ENCODE measurements at regions not wholly inside any gene's neighbourhood (a gene's known extent, or its start where the extent isn't known, plus 50 kb on each side); places are given as distances from the start of the nearest gene placed in this dataset.

DNA sequence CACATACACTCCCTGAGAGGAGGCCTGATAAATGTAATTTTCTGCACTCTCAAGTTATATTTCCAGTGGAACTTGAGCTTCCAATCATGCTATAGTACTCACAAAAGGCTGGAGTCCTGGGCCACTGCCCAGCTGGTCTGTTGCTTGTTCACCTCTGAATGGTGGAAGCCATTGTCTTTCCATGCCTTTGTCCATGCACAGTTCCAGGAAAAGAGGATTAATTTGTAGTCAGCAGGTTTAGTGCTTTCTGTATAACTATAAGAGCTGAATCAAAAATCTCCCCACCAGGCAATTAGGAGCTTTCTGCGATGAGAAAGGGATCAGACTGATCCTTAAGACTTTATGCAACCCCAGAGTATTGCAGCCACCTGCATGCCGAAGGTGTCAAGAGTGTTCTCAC, 195.4 kb upstream of the PGRMC2 start:
- CTCF ChIA-PET, result no interaction called here
- no peak overlapping the region for H3K4me3 ChIP-seq (ENCODE audit: low read depth, low read length)
- POLR2A ChIA-PET, result no interaction called here
- H3K36me3 ChIP-seq (ENCODE audit: control insufficient read depth in 2 of 2, insufficient read depth in 1 of 2, low read length in 2 of 2), result no peaks in the 10 kb centered on the region
- H3K9me3 ChIP-seq (ENCODE audit: control insufficient read depth, insufficient read depth, low read depth, low read length), result no peaks in the 10 kb centered on the region
- no peak overlapping the region for H3K27ac ChIP-seq (ENCODE audit: extremely low read depth, low read depth, low read length)
- no peaks in the 10 kb centered on the region for H3K4me1 ChIP-seq (ENCODE audit: control insufficient read depth, insufficient read depth, low read length)
- TF ChIP-seq, protein P1, sequence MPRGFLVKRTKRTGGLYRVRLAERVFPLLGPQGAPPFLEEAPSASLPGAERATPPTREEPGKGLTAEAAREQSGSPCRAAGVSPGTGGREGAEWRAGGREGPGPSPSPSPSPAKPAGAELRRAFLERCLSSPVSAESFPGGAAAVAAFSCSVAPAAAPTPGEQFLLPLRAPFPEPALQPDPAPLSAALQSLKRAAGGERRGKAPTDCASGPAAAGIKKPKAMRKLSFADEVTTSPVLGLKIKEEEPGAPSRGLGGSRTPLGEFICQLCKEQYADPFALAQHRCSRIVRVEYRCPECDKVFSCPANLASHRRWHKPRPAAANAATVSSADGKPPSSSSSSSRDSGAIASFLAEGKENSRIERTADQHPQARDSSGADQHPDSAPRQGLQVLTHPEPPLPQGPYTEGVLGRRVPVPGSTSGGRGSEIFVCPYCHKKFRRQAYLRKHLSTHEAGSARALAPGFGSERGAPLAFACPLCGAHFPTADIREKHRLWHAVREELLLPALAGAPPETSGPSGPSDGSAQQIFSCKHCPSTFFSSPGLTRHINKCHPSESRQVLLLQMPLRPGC (tag by site-specific recombination; IDR thresholded peaks at IDR 0.05), result no peak
- TF ChIP-seq, protein P2, sequence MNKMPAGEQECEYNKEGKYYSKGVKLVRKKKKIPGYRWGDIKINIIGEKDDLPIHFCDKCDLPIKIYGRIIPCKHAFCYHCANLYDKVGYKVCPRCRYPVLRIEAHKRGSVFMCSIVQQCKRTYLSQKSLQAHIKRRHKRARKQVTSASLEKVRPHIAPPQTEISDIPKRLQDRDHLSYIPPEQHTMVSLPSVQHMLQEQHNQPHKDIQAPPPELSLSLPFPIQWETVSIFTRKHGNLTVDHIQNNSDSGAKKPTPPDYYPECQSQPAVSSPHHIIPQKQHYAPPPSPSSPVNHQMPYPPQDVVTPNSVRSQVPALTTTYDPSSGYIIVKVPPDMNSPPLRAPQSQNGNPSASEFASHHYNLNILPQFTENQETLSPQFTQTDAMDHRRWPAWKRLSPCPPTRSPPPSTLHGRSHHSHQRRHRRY (tag by site-specific recombination; IDR thresholded peaks at IDR 0.05), result no peak
- TF ChIP-seq KLF9 (tag by site-specific recombination; IDR thresholded peaks at IDR 0.05; ENCODE audit: low read depth) (no peak), ZNF146 (tag by site-specific recombination; IDR thresholded peaks at IDR 0.05) (no peak), ZNF155 (tag by site-specific recombination; IDR thresholded peaks at IDR 0.05) (no peak), ZNF670 (tag by site-specific recombination; IDR thresholded peaks at IDR 0.05; ENCODE audit: low read depth) (no peak)
- TF ChIP-seq, protein P3, sequence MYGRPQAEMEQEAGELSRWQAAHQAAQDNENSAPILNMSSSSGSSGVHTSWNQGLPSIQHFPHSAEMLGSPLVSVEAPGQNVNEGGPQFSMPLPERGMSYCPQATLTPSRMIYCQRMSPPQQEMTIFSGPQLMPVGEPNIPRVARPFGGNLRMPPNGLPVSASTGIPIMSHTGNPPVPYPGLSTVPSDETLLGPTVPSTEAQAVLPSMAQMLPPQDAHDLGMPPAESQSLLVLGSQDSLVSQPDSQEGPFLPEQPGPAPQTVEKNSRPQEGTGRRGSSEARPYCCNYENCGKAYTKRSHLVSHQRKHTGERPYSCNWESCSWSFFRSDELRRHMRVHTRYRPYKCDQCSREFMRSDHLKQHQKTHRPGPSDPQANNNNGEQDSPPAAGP (tag by site-specific recombination; IDR thresholded peaks at IDR 0.05), result no peak

DNA sequence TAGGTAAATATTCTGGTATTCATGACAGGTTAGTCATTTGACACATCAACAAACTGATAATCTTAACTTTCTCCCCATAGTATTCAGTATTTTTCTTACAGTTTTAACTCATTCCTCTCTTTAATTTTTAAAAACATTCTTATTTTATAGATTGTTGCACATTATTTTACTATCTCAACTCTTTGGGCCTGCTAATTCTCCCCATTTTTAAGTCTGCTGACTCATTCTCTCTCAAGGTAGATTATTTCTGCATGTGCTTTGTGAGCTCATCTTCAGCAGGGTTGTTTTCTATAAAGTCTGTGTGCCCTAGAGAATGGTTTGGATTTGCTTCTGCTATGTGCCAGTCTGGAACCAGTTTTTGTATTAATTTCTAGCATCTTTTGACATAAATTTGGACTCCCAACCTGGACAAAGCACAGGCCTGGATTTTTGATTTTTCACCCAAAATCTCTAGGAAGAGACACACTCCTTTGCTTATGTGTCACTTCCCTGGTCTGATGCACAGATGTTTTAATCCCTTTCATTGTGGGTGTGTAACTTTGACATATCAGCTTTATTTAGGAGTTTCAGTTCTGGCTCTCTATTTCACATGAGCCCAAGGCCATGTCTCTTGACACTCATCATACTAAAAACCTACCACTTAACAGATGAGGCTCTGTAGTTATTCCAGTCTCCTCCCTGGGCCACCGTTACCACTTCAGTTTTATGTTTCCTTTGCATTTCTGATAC, 194.3 kb upstream of the PGRMC2 start:
- H3K27ac ChIP-seq (ENCODE audit: extremely low read depth, low read depth, low read length), result no peak overlapping the region
- CTCF ChIA-PET, result interaction anchor here (0.6 kb wide), 1 partner anchor 541 kb away, joined by 3 read pairs; no protein-coding TSS in a partner anchor
- POLR2A ChIA-PET, result no interaction called here
- H3K4me3 ChIP-seq (ENCODE audit: low read depth, low read length), result no peak overlapping the region
- H3K36me3 ChIP-seq (ENCODE audit: control insufficient read depth in 2 of 2, insufficient read depth in 1 of 2, low read length in 2 of 2), result no peaks in the 10 kb centered on the region
- TF ChIP-seq MEIS1 (CRISPR knock-in tag; IDR thresholded peaks at IDR 0.05; ENCODE audit: borderline replicate concordance) (no peak), ZNF555 (tag by site-specific recombination; conservative IDR thresholded peaks at IDR 0.05) (no peak), SCRT2 (tag by site-specific recombination; IDR thresholded peaks at IDR 0.05) (no peak), ZNF133 (tag by site-specific recombination; IDR thresholded peaks at IDR 0.05) (no peak), GLI2 (tag by site-specific recombination; IDR thresholded peaks at IDR 0.05; ENCODE audit: borderline replicate concordance, low read depth) (no peak), ZNF558 (tag by site-specific recombination; IDR thresholded peaks at IDR 0.05) (no peak), ZNF624 (tag by site-specific recombination; IDR thresholded peaks at IDR 0.05) (no peak)
- no peaks in the 10 kb centered on the region for H3K4me1 ChIP-seq (ENCODE audit: control insufficient read depth, insufficient read depth, low read length)
- H3K9me3 ChIP-seq (ENCODE audit: control insufficient read depth, insufficient read depth, low read depth, low read length), result no peaks in the 10 kb centered on the region

DNA sequence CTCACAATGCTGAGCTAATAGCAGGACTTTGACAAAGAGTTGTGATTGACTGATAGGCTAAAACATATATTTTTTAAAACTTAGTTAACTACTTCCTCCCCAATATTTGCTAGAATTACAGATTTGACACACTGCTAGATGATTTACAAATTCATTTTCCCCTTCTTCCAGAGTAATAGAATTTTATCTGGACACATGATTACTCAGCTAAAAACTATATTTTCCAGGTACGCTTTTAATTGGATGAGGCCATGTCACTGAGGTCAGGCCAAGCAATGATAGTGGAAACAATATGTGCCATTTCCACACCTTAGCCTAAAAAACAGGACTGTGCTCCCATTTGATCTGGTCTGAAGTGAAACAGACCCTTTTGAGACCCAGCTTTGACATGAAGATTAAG, 193.3 kb upstream of the PGRMC2 start:
- CTCF ChIA-PET, result no interaction called here
- Histone ChIP-seq H3K4me1 (ENCODE audit: control insufficient read depth, insufficient read depth, low read length) (no peaks in the 10 kb centered on the region), H3K27ac (ENCODE audit: extremely low read depth, low read depth, low read length) (no peak overlapping the region), H3K36me3 (ENCODE audit: control insufficient read depth in 2 of 2, insufficient read depth in 1 of 2, low read length in 2 of 2) (no peaks in the 10 kb centered on the region), H3K9me3 (ENCODE audit: control insufficient read depth, insufficient read depth, low read depth, low read length) (no peaks in the 10 kb centered on the region), H3K4me3 (ENCODE audit: low read depth, low read length) (no peak overlapping the region)
- POLR2A ChIA-PET, result no interaction called here
- TF ChIP-seq ZNF335 (tag by site-specific recombination; conservative IDR thresholded peaks at IDR 0.05), result no peak
- no peak for TF ChIP-seq ZNF266 (tag by site-specific recombination; IDR thresholded peaks at IDR 0.05; ENCODE audit: low read depth)
- TF ChIP-seq ZNF354C (tag by site-specific recombination; IDR thresholded peaks at IDR 0.05; ENCODE audit: borderline replicate concordance, low read depth), result no peak
- TF ChIP-seq, protein P4, sequence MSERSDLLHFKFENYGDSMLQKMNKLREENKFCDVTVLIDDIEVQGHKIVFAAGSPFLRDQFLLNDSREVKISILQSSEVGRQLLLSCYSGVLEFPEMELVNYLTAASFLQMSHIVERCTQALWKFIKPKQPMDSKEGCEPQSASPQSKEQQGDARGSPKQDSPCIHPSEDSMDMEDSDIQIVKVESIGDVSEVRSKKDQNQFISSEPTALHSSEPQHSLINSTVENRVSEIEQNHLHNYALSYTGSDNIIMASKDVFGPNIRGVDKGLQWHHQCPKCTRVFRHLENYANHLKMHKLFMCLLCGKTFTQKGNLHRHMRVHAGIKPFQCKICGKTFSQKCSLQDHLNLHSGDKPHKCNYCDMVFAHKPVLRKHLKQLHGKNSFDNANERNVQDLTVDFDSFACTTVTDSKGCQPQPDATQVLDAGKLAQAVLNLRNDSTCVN (tag by site-specific recombination; optimal IDR thresholded peaks at IDR 0.05), result no peak
- TF ChIP-seq ZNF501 (tag by site-specific recombination; IDR thresholded peaks at IDR 0.05), result no peak
- TF ChIP-seq, protein P5, sequence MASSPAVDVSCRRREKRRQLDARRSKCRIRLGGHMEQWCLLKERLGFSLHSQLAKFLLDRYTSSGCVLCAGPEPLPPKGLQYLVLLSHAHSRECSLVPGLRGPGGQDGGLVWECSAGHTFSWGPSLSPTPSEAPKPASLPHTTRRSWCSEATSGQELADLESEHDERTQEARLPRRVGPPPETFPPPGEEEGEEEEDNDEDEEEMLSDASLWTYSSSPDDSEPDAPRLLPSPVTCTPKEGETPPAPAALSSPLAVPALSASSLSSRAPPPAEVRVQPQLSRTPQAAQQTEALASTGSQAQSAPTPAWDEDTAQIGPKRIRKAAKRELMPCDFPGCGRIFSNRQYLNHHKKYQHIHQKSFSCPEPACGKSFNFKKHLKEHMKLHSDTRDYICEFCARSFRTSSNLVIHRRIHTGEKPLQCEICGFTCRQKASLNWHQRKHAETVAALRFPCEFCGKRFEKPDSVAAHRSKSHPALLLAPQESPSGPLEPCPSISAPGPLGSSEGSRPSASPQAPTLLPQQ (tag by site-specific recombination; IDR thresholded peaks at IDR 0.05), result no peak
- no peak for TF ChIP-seq GLI4 (tag by site-specific recombination; IDR thresholded peaks at IDR 0.05)
- no peak for TF ChIP-seq ZNF776 (tag by site-specific recombination; IDR thresholded peaks at IDR 0.05; ENCODE audit: borderline replicate concordance)
- no peak for TF ChIP-seq OVOL3 (tag by site-specific recombination; IDR thresholded peaks at IDR 0.05)
- TF ChIP-seq ZNF600 (tag by site-specific recombination; IDR thresholded peaks at IDR 0.05), result no peak
- no peak for TF ChIP-seq ZNF248 (tag by site-specific recombination; IDR thresholded peaks at IDR 0.05)
- TF ChIP-seq MZF1 (tag by site-specific recombination; IDR thresholded peaks at IDR 0.05; ENCODE audit: borderline replicate concordance), result no peak
- no peak for TF ChIP-seq ZNF629 (tag by site-specific recombination; IDR thresholded peaks at IDR 0.05)

All from HEK293 (cell line).